ENCODE measurements at regions not wholly inside any gene's neighbourhood (a gene's known extent, or its start where the extent isn't known, plus 50 kb on each side); places are given as distances from the start of the nearest gene placed in this dataset.

- TF ChIP-seq CTCF (optimal IDR thresholded peaks at IDR 0.05 in 1 of 3, IDR thresholded peaks at IDR 0.05 in 1 of 3, conservative IDR thresholded peaks at IDR 0.05 in 1 of 3; ENCODE audit: extremely low read depth in 1 of 3, insufficient read depth in 2 of 3, low read length in 3 of 3) (no peak), EZH2 (IDR thresholded peaks at IDR 0.05; ENCODE audit: low read length) (no peak)
Observed at GRCh38 chrX:97766501-97767095, 882.9 kb downstream of the RPA4 start.

Measured in keratinocyte (primary cell).